HepG2 (cell line): ENCODE measurements at regions not wholly inside any gene's neighbourhood (a gene's known extent, or its start where the extent isn't known, plus 50 kb on each side); places are given as distances from the start of the nearest gene placed in this dataset.

Source experiments
- ATAC-seq: fragments of 200-7000 bp; cut with Tn5 transposase; 3 replicates; pipeline ENCODE4 v1.9.1; 2020; ENCODE audit warnings: mild to moderate bottlenecking, moderate library complexity
- BruUV-seq: library from RNA; stranded (reverse); fragments of 400-500 nt; replicated peaks from 2 replicates; lab custom pipeline; 2021; lab: Mats Ljungman, UMichigan
- CTCF ChIA-PET: fragments of 300-600 bp; formaldehyde crosslinking; extraction: SDS; loops from one replicate; lab custom pipeline; 2021; ENCODE audit warnings: low total read pairs, inconsistent platforms, low intra/inter-chr PET ratio; lab: Yijun Ruan, JAX
- POLR2A ChIA-PET: fragments of 350-600 bp; sonication (Branson Sonifier 250); formaldehyde crosslinking; loops from one replicate; lab custom pipeline; 2020; ENCODE audit warnings: antibody characterized with exemption, inconsistent platforms; lab: Yijun Ruan, JAX
- DNase-seq: peaks from one replicate; pipeline ENCODE4 v3.0.0-alpha.2; 2015; ENCODE audit warnings: low spot score
- FAIRE-seq: peaks from 3 replicates; lab custom pipeline; 2011; peaks lifted over from hg19 to GRCh38; lab: Jason Lieb, UNC
- H2AFZ ChIP-seq: one replicate; pipeline ENCODE4 v1.6.1; 2011; ENCODE audit warnings: low read length, inconsistent platforms
- H3K27ac ChIP-seq: fragments of 300-600 bp; 3 replicates; pipeline ENCODE4 v1.8.0; 2011; ENCODE audit warnings: mixed run types, mild to moderate bottlenecking, mixed read lengths, low read length, inconsistent platforms; ENCODE audit not compliant: insufficient read depth; ENCODE audit errors: extremely low read length
- H3K27me3 ChIP-seq, 2 experiments: fragments of 200-600 bp in 1 of 2; 2 replicates in 1 of 2; 3 replicates in 1 of 2; pipeline versions ENCODE4 v1.6.0 to v1.8.0; 2011; ENCODE audit warnings: low read length in 2 of 2, mild to moderate bottlenecking in 2 of 2, moderate library complexity in 2 of 2, inconsistent platforms in 1 of 2; ENCODE audit not compliant: insufficient read depth in 2 of 2, control insufficient read depth in 1 of 2
- H3K36me3 ChIP-seq, 2 experiments: fragments of 200-600 bp in 1 of 2; replicated peaks in 1 of 2; 2 replicates in 1 of 2; 3 replicates in 1 of 2; pipeline versions ENCODE4 v1.5.1 to v1.8.0; 2011; ENCODE audit warnings: low read length in 2 of 2, inconsistent platforms in 1 of 2; ENCODE audit not compliant: insufficient read depth in 2 of 2, control insufficient read depth in 1 of 2
- H3K4me1 ChIP-seq: 2 replicates; pipeline ENCODE4 v1.5.1; 2012; ENCODE audit warnings: low read length, inconsistent platforms; ENCODE audit not compliant: insufficient read depth
- H3K4me2 ChIP-seq: 2 replicates; pipeline ENCODE4 v1.6.0; 2011; ENCODE audit warnings: low read depth, low read length, inconsistent platforms
- H3K4me3 ChIP-seq, 3 experiments: fragments of 200-600 bp in 1 of 3; sonication (generic), shearing (Covaris generic) in 1 of 3; replicated peaks in 1 of 3; 2 replicates each; pipeline ENCODE4 v1.5.1; 2011 to 2016; ENCODE audit warnings: low read length in 3 of 3, inconsistent platforms in 2 of 3, low read depth in 2 of 3, mild to moderate bottlenecking in 2 of 3, control low read depth in 1 of 3, mixed read lengths in 1 of 3; ENCODE audit not compliant: insufficient read depth in 1 of 3
- H3K79me2 ChIP-seq: one replicate; pipeline ENCODE4 v1.6.1; 2011; ENCODE audit warnings: low read length, inconsistent platforms; ENCODE audit not compliant: insufficient read depth
- H3K9ac ChIP-seq: 2 replicates; pipeline ENCODE4 v1.6.0; 2011; ENCODE audit warnings: mild to moderate bottlenecking, low read depth, low read length, inconsistent platforms; ENCODE audit not compliant: insufficient read depth
- H3K9me3 ChIP-seq: 2 replicates; pipeline ENCODE4 v1.5.1; 2012; ENCODE audit warnings: mild to moderate bottlenecking, low read length
- H4K20me1 ChIP-seq: 2 replicates; pipeline ENCODE4 v1.6.0; 2011; ENCODE audit warnings: inconsistent platforms, mild to moderate bottlenecking, low read length, moderate library complexity; ENCODE audit not compliant: insufficient read depth
- EZH2 ChIP-seq: conservative IDR thresholded peaks from 2 replicates; pipeline ENCODE4 v1.6.1; 2012; ENCODE audit warnings: mild to moderate bottlenecking, low read depth, low read length, moderate library complexity
- HNRNPK ChIP-seq: fragments of 200-400 bp; formaldehyde crosslinking; IDR thresholded peaks from 2 replicates; pipeline ENCODE4 v1.6.1; 2018; ENCODE audit warnings: low read length, low read depth, moderate library complexity, mild to moderate bottlenecking; ENCODE audit not compliant: poor library complexity, severe bottlenecking
- KDM2A ChIP-seq: sonication (generic); formaldehyde crosslinking; IDR thresholded peaks from 2 replicates; pipeline ENCODE4 v1.4.0; 2020; ENCODE audit warnings: low read depth, missing genetic modification reagents, borderline replicate concordance
- RCOR2 ChIP-seq: IDR thresholded peaks from 2 replicates; pipeline ENCODE4 v1.6.1; 2016; ENCODE audit warnings: missing biosample characterization, missing genetic modification reagents
- SCMH1 ChIP-seq: sonication (generic); formaldehyde crosslinking; IDR thresholded peaks from 2 replicates; pipeline ENCODE4 v1.9.0; 2021; ENCODE audit warnings: missing genetic modification reagents, mild to moderate bottlenecking, borderline replicate concordance
- TEAD2 ChIP-seq: sonication (generic); formaldehyde crosslinking; IDR thresholded peaks from 2 replicates; pipeline ENCODE4 v1.9.0; 2021; ENCODE audit warnings: missing genetic modification reagents
- THYN1 ChIP-seq: sonication (generic); formaldehyde crosslinking; IDR thresholded peaks from 2 replicates; pipeline ENCODE4 v1.8.1; 2023; ENCODE audit warnings: low read depth, mild to moderate bottlenecking, moderate library complexity, missing genetic modification reagents, borderline replicate concordance
- in situ Hi-C: cut with HindIII; loops from 2 replicates; pipeline ENCODE4 v1.10.0; 2017; ENCODE audit warnings: low pct_unique_long_range_greater_than_20kb; ENCODE audit not compliant: extremely low pct_ligation_motif_present
- intact Hi-C: fragments of 100-400 bp; cut with micrococcal nuclease; formaldehyde crosslinking; loops from one replicate; pipeline ENCODE4 v1.10.0; 2022; ENCODE audit not compliant: unreplicated experiment
- TF ChIP-seq, protein P1 (sequence below): sonication (generic); formaldehyde crosslinking; IDR thresholded peaks from 2 replicates; pipeline ENCODE4 v1.4.0; 2020; ENCODE audit warnings: missing genetic modification reagents
- TF ChIP-seq, protein P2 (sequence below): sonication (generic); IDR thresholded peaks from 2 replicates; pipeline ENCODE4 v1.6.1; 2016; ENCODE audit warnings: low read depth, borderline replicate concordance
- TF ChIP-seq, protein P3 (sequence below): sonication (generic); formaldehyde crosslinking; IDR thresholded peaks from 2 replicates; pipeline ENCODE4 v1.4.0; 2020; ENCODE audit warnings: mild to moderate bottlenecking, missing genetic modification reagents, borderline replicate concordance
- TF ChIP-seq, protein P4 (sequence below): sonication (generic); formaldehyde crosslinking; IDR thresholded peaks from 2 replicates; pipeline ENCODE4 v1.4.0; 2020; ENCODE audit warnings: missing genetic modification reagents, borderline replicate concordance
- TF ChIP-seq, protein P5 (sequence below): sonication (generic); formaldehyde crosslinking; IDR thresholded peaks from 2 replicates; pipeline ENCODE4 v1.5.0; 2020; ENCODE audit warnings: missing genetic modification reagents, mild to moderate bottlenecking, borderline replicate concordance

DNA sequence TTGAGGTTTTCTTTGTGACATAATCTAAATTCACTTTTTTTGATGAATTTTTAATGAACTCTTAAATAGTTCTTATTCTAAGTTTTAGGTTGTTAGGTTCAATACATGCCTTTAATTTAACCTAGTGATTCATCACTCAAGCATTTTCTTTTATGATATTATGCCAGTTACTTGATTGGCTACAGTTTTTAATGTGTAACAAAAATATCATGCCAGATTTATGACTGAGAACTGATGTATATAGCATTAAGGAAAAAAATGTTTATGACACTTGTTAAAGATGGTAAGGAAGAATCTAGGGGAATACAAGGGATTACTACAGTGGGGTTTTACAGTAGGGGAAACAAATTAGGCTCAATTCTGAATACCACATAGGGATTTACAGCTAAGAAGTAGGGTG, 103.1 kb downstream of the VGLL3 start:
- no peak overlapping the region for H2AFZ ChIP-seq
- TF ChIP-seq TEAD2 (no peak), KDM2A (CRISPR knock-in tag) (no peak), SCMH1 (CRISPR knock-in tag) (no peak), EZH2 (no peak), HNRNPK (no peak), THYN1 (CRISPR knock-in tag) (no peak), RCOR2 (no peak)
- TF ChIP-seq, protein P1, sequence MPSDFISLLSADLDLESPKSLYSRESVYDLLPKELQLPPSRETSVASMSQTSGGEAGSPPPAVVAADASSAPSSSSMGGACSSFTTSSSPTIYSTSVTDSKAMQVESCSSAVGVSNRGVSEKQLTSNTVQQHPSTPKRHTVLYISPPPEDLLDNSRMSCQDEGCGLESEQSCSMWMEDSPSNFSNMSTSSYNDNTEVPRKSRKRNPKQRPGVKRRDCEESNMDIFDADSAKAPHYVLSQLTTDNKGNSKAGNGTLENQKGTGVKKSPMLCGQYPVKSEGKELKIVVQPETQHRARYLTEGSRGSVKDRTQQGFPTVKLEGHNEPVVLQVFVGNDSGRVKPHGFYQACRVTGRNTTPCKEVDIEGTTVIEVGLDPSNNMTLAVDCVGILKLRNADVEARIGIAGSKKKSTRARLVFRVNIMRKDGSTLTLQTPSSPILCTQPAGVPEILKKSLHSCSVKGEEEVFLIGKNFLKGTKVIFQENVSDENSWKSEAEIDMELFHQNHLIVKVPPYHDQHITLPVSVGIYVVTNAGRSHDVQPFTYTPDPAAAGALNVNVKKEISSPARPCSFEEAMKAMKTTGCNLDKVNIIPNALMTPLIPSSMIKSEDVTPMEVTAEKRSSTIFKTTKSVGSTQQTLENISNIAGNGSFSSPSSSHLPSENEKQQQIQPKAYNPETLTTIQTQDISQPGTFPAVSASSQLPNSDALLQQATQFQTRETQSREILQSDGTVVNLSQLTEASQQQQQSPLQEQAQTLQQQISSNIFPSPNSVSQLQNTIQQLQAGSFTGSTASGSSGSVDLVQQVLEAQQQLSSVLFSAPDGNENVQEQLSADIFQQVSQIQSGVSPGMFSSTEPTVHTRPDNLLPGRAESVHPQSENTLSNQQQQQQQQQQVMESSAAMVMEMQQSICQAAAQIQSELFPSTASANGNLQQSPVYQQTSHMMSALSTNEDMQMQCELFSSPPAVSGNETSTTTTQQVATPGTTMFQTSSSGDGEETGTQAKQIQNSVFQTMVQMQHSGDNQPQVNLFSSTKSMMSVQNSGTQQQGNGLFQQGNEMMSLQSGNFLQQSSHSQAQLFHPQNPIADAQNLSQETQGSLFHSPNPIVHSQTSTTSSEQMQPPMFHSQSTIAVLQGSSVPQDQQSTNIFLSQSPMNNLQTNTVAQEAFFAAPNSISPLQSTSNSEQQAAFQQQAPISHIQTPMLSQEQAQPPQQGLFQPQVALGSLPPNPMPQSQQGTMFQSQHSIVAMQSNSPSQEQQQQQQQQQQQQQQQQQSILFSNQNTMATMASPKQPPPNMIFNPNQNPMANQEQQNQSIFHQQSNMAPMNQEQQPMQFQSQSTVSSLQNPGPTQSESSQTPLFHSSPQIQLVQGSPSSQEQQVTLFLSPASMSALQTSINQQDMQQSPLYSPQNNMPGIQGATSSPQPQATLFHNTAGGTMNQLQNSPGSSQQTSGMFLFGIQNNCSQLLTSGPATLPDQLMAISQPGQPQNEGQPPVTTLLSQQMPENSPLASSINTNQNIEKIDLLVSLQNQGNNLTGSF, result no peak
- TF ChIP-seq, protein P2, sequence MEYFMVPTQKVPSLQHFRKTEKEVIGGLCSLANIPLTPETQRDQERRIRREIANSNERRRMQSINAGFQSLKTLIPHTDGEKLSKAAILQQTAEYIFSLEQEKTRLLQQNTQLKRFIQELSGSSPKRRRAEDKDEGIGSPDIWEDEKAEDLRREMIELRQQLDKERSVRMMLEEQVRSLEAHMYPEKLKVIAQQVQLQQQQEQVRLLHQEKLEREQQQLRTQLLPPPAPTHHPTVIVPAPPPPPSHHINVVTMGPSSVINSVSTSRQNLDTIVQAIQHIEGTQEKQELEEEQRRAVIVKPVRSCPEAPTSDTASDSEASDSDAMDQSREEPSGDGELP, result no peak
- TF ChIP-seq, protein P3, sequence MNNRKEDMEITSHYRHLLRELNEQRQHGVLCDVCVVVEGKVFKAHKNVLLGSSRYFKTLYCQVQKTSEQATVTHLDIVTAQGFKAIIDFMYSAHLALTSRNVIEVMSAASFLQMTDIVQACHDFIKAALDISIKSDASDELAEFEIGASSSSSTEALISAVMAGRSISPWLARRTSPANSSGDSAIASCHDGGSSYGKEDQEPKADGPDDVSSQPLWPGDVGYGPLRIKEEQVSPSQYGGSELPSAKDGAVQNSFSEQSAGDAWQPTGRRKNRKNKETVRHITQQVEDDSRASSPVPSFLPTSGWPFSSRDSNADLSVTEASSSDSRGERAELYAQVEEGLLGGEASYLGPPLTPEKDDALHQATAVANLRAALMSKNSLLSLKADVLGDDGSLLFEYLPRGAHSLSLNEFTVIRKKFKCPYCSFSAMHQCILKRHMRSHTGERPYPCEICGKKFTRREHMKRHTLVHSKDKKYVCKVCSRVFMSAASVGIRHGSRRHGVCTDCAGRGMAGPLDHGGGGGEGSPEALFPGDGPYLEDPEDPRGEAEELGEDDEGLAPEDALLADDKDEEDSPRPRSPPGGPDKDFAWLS (CRISPR knock-in tag), result no peak
- TF ChIP-seq, protein P4, sequence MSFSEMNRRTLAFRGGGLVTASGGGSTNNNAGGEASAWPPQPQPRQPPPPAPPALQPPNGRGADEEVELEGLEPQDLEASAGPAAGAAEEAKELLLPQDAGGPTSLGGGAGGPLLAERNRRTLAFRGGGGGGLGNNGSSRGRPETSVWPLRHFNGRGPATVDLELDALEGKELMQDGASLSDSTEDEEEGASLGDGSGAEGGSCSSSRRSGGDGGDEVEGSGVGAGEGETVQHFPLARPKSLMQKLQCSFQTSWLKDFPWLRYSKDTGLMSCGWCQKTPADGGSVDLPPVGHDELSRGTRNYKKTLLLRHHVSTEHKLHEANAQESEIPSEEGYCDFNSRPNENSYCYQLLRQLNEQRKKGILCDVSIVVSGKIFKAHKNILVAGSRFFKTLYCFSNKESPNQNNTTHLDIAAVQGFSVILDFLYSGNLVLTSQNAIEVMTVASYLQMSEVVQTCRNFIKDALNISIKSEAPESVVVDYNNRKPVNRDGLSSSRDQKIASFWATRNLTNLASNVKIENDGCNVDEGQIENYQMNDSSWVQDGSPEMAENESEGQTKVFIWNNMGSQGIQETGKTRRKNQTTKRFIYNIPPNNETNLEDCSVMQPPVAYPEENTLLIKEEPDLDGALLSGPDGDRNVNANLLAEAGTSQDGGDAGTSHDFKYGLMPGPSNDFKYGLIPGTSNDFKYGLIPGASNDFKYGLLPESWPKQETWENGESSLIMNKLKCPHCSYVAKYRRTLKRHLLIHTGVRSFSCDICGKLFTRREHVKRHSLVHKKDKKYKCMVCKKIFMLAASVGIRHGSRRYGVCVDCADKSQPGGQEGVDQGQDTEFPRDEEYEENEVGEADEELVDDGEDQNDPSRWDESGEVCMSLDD (CRISPR knock-in tag), result no peak
- TF ChIP-seq, protein P5, sequence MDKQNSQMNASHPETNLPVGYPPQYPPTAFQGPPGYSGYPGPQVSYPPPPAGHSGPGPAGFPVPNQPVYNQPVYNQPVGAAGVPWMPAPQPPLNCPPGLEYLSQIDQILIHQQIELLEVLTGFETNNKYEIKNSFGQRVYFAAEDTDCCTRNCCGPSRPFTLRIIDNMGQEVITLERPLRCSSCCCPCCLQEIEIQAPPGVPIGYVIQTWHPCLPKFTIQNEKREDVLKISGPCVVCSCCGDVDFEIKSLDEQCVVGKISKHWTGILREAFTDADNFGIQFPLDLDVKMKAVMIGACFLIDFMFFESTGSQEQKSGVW (CRISPR knock-in tag), result no peak
- no peaks in the 10 kb centered on the region for H4K20me1 ChIP-seq
- no peak overlapping the region for H3K27ac ChIP-seq
- H3K9ac ChIP-seq, result no peak overlapping the region
- DNase-seq (no peak), ATAC-seq (no peak), FAIRE-seq (no peak)
- in situ Hi-C loops (no loop called here), intact Hi-C loops (no loop called here)
- no TSS peak for BruUV-seq
- ChIA-PET CTCF (no interaction called here), POLR2A (no interaction called here)
- no peaks in the 10 kb centered on the region for H3K27me3 ChIP-seq
- H3K36me3 ChIP-seq, result no peaks in the 10 kb centered on the region
- H3K4me2 ChIP-seq, result no peak overlapping the region
- H3K79me2 ChIP-seq, result no peaks in the 10 kb centered on the region
- H3K9me3 ChIP-seq, result no peaks in the 10 kb centered on the region
- H3K4me3 ChIP-seq, result no peak overlapping the region
- H3K4me1 ChIP-seq, result no peaks in the 10 kb centered on the region
